SK-N-SH (cell line): ENCODE measurements at regions not wholly inside any gene's neighbourhood (a gene's known extent, or its start where the extent isn't known, plus 50 kb on each side); places are given as distances from the start of the nearest gene placed in this dataset.
"Not testable (repeated sequence)": the region's sequence is repeated elsewhere in the genome, so short reads cannot be mapped to it uniquely, and the experiment has no call there.

Source experiments
- CTCF ChIA-PET: fragments of 300-600, 350-600 bp; formaldehyde crosslinking; extraction: SDS; loops from one replicate; lab custom pipeline; 2021; lab: Yijun Ruan, JAX
- POLR2A ChIA-PET: fragments of 350-600 bp; sonication (Branson Sonifier 250); formaldehyde crosslinking; extraction: SDS; loops from one replicate; lab custom pipeline; 2020; ENCODE audit warnings: antibody characterized with exemption, inconsistent platforms; lab: Yijun Ruan, JAX
- DNase-seq: peaks from one replicate; pipeline ENCODE4 v3.0.0; 2012
- H2AFZ ChIP-seq: fragments of 200-600 bp; sonication (generic); 2 replicates; pipeline ENCODE4 v1.8.1; 2016; ENCODE audit warnings: antibody characterized with exemption, mild to moderate bottlenecking, low read depth
- H3F3A ChIP-seq: fragments of 200-600 bp; sonication (generic); replicated peaks from 2 replicates; pipeline ENCODE3; 2016; ENCODE audit warnings: antibody characterized with exemption, mild to moderate bottlenecking; ENCODE audit not compliant: insufficient read depth
- H3K27ac ChIP-seq, 2 experiments: fragments of 200-500 bp in 1 of 2; fragments of 200-600 bp in 1 of 2; sonication (Bioruptor generic) in 1 of 2; sonication (generic), shearing (Covaris generic) in 1 of 2; 2 replicates each; pipeline versions ENCODE4 v1.5.1 to v1.6.1; 2014 to 2016; ENCODE audit warnings: low read depth in 2 of 2, inconsistent platforms in 1 of 2, low read length in 1 of 2, mild to moderate bottlenecking in 1 of 2, mixed read lengths in 1 of 2
- H3K27me3 ChIP-seq: fragments of 200-600 bp; sonication (generic), shearing (Covaris generic); 2 replicates; pipeline ENCODE4 v1.6.1; 2016; ENCODE audit warnings: mixed run types; ENCODE audit not compliant: insufficient read depth
- H3K36me3 ChIP-seq, 2 experiments: fragments of 200-500 bp in 1 of 2; fragments of 200-600 bp in 1 of 2; sonication (Bioruptor generic) in 1 of 2; sonication (generic) in 1 of 2; replicated peaks in 1 of 2; 2 replicates each; pipeline versions ENCODE3 to v1.5.1; 2014 to 2016; ENCODE audit warnings: low read length in 1 of 2, mild to moderate bottlenecking in 1 of 2; ENCODE audit not compliant: insufficient read depth in 2 of 2, control insufficient read depth in 1 of 2
- H3K4me1 ChIP-seq, 2 experiments: fragments of 200-500 bp in 1 of 2; fragments of 200-600 bp in 1 of 2; sonication (Bioruptor generic) in 1 of 2; sonication (generic), shearing (Covaris generic) in 1 of 2; 2 replicates each; pipeline versions ENCODE4 v1.5.1 to v1.6.1; 2014 to 2016; ENCODE audit warnings: low read depth in 1 of 2, low read length in 1 of 2, mixed run types in 1 of 2; ENCODE audit not compliant: insufficient read depth in 2 of 2, control insufficient read depth in 1 of 2
- H3K4me2 ChIP-seq: fragments of 200-600 bp; sonication (generic), shearing (Covaris generic); 2 replicates; pipeline ENCODE4 v1.6.1; 2017; ENCODE audit warnings: mixed run types
- H3K4me3 ChIP-seq, 2 experiments: fragments of 200-500 bp in 1 of 2; fragments of 200-600 bp in 1 of 2; sonication (Bioruptor generic) in 1 of 2; sonication (generic), shearing (Covaris generic) in 1 of 2; 2 replicates each; pipeline versions ENCODE4 v1.5.1 to v1.8.1; 2014 to 2016; ENCODE audit warnings: low read depth in 2 of 2, inconsistent platforms in 1 of 2, low read length in 1 of 2, mild to moderate bottlenecking in 1 of 2, mixed read lengths in 1 of 2, moderate library complexity in 1 of 2
- H3K79me2 ChIP-seq: fragments of 200-600 bp; sonication (generic); 2 replicates; pipeline ENCODE4 v1.8.1; 2017; ENCODE audit warnings: mild to moderate bottlenecking; ENCODE audit not compliant: insufficient read depth
- H3K9ac ChIP-seq: fragments of 200-600 bp; sonication (generic); 2 replicates; pipeline ENCODE4 v1.6.1; 2017; ENCODE audit warnings: mixed run types
- H3K9me2 ChIP-seq: fragments of 200-600 bp; sonication (generic); 2 replicates; pipeline ENCODE4 v1.6.1; 2017; ENCODE audit warnings: mixed run types
- H3K9me3 ChIP-seq: fragments of 200-600 bp; sonication (generic); 2 replicates; pipeline ENCODE4 v1.6.1; 2017; ENCODE audit warnings: mixed run types, mild to moderate bottlenecking, moderate library complexity
- H4K20me1 ChIP-seq: fragments of 200-600 bp; sonication (generic); 2 replicates; pipeline ENCODE4 v1.6.1; 2017; ENCODE audit warnings: mild to moderate bottlenecking, mixed run types; ENCODE audit not compliant: insufficient read depth
- CHD2 ChIP-seq: fragments of 150-350 bp; IDR thresholded peaks from 2 replicates; pipeline ENCODE4 v1.6.1; 2018; ENCODE audit warnings: low read length; ENCODE audit not compliant: partially characterized antibody
- EP300 ChIP-seq, 2 experiments: IDR thresholded peaks; 2 replicates each; pipeline versions ENCODE4 v1.4.0 to v1.6.1; 2012; ENCODE audit warnings: borderline replicate concordance in 1 of 2, low read depth in 1 of 2, low read length in 1 of 2
- GABPA ChIP-seq: IDR thresholded peaks from 2 replicates; pipeline ENCODE4 v1.4.0; 2012; ENCODE audit warnings: low read depth, mild to moderate bottlenecking
- GATA2 ChIP-seq: sonication (generic); formaldehyde crosslinking; IDR thresholded peaks from 2 replicates; pipeline ENCODE4 v1.5.0; 2020; ENCODE audit warnings: mild to moderate bottlenecking, missing genetic modification reagents
- MEF2A ChIP-seq: IDR thresholded peaks from 2 replicates; pipeline ENCODE4 v1.4.0; 2012; ENCODE audit warnings: low read depth, borderline replicate concordance
- MXI1 ChIP-seq: IDR thresholded peaks from 2 replicates; pipeline ENCODE4 v1.6.1; 2012; ENCODE audit warnings: mild to moderate bottlenecking, low read depth, low read length, improper control_type of control experiment
- NRF1 ChIP-seq: IDR thresholded peaks from 2 replicates; pipeline ENCODE4 v1.6.1; 2012; ENCODE audit warnings: low read depth, mild to moderate bottlenecking, low read length
- POLR2AphosphoS5 ChIP-seq: IDR thresholded peaks from 2 replicates; pipeline ENCODE4 v1.6.1; 2012; ENCODE audit warnings: low read depth, low read length
- RCOR1 ChIP-seq: fragments of 150-350 bp; IDR thresholded peaks from 2 replicates; pipeline ENCODE4 v1.6.1; 2017; ENCODE audit warnings: antibody characterized with exemption, low read length
- SMC3 ChIP-seq: IDR thresholded peaks from 2 replicates; pipeline ENCODE4 v1.6.1; 2012; ENCODE audit warnings: low read depth, low read length, improper control_type of control experiment
- TCF12 ChIP-seq: IDR thresholded peaks from 2 replicates; pipeline ENCODE4 v1.4.0; 2012
- TEAD4 ChIP-seq: IDR thresholded peaks from 2 replicates; pipeline ENCODE4 v1.4.0; 2012; ENCODE audit warnings: mild to moderate bottlenecking, borderline replicate concordance; ENCODE audit not compliant: insufficient read depth
- YY1 ChIP-seq: IDR thresholded peaks from 2 replicates; pipeline ENCODE4 v1.4.0; 2012; ENCODE audit warnings: low read depth, mild to moderate bottlenecking
- WGBS: methylation state at CpG from one replicate; pipeline ENCODE4 v1.1.6; 2017; ENCODE audit warnings: low lambda C conversion rate; 5-methylcytosine and 5-hydroxymethylcytosine counted together
- TF ChIP-seq, protein P1 (sequence below): IDR thresholded peaks from 2 replicates; pipeline ENCODE4 v1.4.0; 2012; ENCODE audit warnings: low read depth, borderline replicate concordance
- TF ChIP-seq, protein P2 (sequence below): IDR thresholded peaks from 2 replicates; pipeline ENCODE4; 2012

DNA sequence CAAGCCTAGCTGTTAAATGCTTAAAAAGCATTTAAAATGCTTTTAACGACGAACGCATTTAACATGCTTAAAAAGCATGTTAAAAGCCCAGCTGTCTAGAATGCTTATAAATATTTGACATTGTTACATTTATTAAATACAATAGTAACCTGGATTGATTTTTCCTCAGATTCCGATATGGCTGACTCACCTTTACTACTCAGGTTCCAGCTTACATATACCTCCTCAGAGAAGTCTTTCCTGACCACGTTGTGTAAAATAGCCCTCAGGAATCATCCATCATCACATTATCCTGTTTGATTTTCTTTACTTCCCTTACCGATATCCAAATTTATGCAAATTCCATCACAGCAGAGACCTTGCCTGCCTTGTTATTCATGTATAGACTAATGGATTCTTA is 51.4 kb downstream of the SLC41A2 start:
- POLR2A ChIA-PET = no interaction called here
- H3K27ac ChIP-seq = no peak overlapping the region

DNA sequence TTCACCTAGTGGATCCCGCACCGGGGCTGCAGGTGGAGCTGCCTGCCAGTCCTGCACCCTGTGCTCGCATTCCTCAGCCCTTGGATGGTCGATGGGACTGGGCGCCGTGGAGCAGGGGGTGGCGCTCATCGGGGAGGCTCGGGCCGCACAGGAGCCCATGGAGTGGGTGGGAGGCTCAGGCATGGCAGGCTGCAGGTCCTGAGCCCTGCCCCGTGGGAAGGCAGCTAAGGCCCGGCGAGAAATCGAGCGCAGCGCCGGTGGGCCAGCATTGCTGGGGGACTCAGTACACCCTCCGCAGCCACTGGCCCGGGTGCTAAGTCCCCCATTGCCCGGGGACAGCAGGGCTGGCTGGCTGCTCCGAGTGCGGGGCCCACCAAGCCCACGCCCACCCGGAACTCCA is 52.6 kb downstream of the SLC41A2 start:
- H3K4me3 ChIP-seq, H3K36me3 ChIP-seq, H3K9me3 ChIP-seq, H2AFZ ChIP-seq, H3K27ac ChIP-seq, H3K79me2 ChIP-seq, H3K9me2 ChIP-seq, H3K4me2 ChIP-seq, H3F3A ChIP-seq, CTCF ChIA-PET, POLR2A ChIA-PET, H4K20me1 ChIP-seq, H3K27me3 ChIP-seq, H3K9ac ChIP-seq, DNase-seq, H3K4me1 ChIP-seq: not testable (repeated sequence)
- WGBS = 99% methylated on average over 10 of the region's 24 CpGs

More for the DNA sequence above, 51.4 kb downstream of the SLC41A2 start:
- H3K36me3 ChIP-seq = no peaks in the 10 kb centered on the region
- H3K9me3 ChIP-seq = no peaks in the 10 kb centered on the region
- WGBS = 86% methylated on average over 6 of the region's 6 CpGs
- H3K4me1 ChIP-seq = peaks cover 0 to 9% of the 10 kb centered on the region in 2 experiments; a peak in 1 of 4 replicates
- no peak overlapping the region for H3K4me2 ChIP-seq
- CTCF ChIA-PET = no interaction called here
- TF ChIP-seq TCF12 = no peak
- no peak for TF ChIP-seq GATA2 (CRISPR knock-in tag)
- TF ChIP-seq, protein P1, sequence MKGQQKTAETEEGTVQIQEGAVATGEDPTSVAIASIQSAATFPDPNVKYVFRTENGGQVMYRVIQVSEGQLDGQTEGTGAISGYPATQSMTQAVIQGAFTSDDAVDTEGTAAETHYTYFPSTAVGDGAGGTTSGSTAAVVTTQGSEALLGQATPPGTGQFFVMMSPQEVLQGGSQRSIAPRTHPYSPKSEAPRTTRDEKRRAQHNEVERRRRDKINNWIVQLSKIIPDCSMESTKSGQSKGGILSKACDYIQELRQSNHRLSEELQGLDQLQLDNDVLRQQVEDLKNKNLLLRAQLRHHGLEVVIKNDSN = no peak
- no peak for TF ChIP-seq POLR2AphosphoS5
- no peak for TF ChIP-seq GABPA
- TF ChIP-seq, protein P2, sequence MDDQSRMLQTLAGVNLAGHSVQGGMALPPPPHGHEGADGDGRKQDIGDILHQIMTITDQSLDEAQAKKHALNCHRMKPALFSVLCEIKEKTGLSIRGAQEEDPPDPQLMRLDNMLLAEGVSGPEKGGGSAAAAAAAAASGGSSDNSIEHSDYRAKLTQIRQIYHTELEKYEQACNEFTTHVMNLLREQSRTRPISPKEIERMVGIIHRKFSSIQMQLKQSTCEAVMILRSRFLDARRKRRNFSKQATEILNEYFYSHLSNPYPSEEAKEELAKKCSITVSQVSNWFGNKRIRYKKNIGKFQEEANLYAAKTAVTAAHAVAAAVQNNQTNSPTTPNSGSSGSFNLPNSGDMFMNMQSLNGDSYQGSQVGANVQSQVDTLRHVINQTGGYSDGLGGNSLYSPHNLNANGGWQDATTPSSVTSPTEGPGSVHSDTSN = no peak
- TF ChIP-seq EP300 (IDR thresholded peaks at IDR 0.05; ENCODE audit: borderline replicate concordance in 1 of 2, low read depth in 1 of 2, low read length in 1 of 2) = no peak
- TF ChIP-seq TEAD4 = no peak
- TF ChIP-seq MXI1 = no peak
- TF ChIP-seq SMC3 = no peak
- TF ChIP-seq MEF2A = no peak
- no peak for TF ChIP-seq NRF1
- no peak for TF ChIP-seq RCOR1
- TF ChIP-seq CHD2 = no peak
- no peak for TF ChIP-seq YY1
- H4K20me1 ChIP-seq = no peaks in the 10 kb centered on the region
- H3F3A ChIP-seq = peaks cover 8% of the 10 kb centered on the region
- H3K79me2 ChIP-seq = no peaks in the 10 kb centered on the region
- no peak overlapping the region for H3K9ac ChIP-seq
- H3K27me3 ChIP-seq = no peaks in the 10 kb centered on the region
- H2AFZ ChIP-seq = no peak overlapping the region
- DNase-seq = no peak
- H3K4me3 ChIP-seq = no peak overlapping the region
- no peaks in the 10 kb centered on the region for H3K9me2 ChIP-seq
